OCI-LY1 (cell line): ENCODE measurements at regions not wholly inside any gene's neighbourhood (a gene's known extent, or its start where the extent isn't known, plus 50 kb on each side); places are given as distances from the start of the nearest gene placed in this dataset.

Experiments
- H2AFZ ChIP-seq: fragments of 200-600 bp; sonication (generic), shearing (Covaris generic); 2 replicates; pipeline ENCODE4 v1.6.0; 2014; ENCODE audit warnings: antibody characterized with exemption, mild to moderate bottlenecking, low read length
- H3F3A ChIP-seq: fragments of 200-600 bp; sonication (generic), shearing (Covaris generic); 2 replicates; pipeline ENCODE4 v1.6.0; 2014; ENCODE audit warnings: mild to moderate bottlenecking, antibody characterized with exemption, low read length, moderate library complexity; ENCODE audit not compliant: insufficient read depth
- H3K27ac ChIP-seq: fragments of 200-600 bp; sonication (generic); 2 replicates; pipeline ENCODE4 v1.5.1; 2014; ENCODE audit warnings: low read length, mixed run types, mild to moderate bottlenecking, low read depth; ENCODE audit not compliant: poor library complexity, severe bottlenecking
- H3K27me3 ChIP-seq: fragments of 200-600 bp; sonication (generic); 2 replicates; pipeline ENCODE4 v1.6.0; 2014; ENCODE audit warnings: antibody characterized with exemption, mild to moderate bottlenecking, low read length, moderate library complexity; ENCODE audit not compliant: insufficient read depth
- H3K36me3 ChIP-seq: fragments of 200-600 bp; sonication (generic); 2 replicates; pipeline ENCODE4 v1.6.1; 2014; ENCODE audit warnings: mild to moderate bottlenecking, antibody characterized with exemption, low read length, moderate library complexity, mixed read lengths; ENCODE audit not compliant: insufficient read depth
- H3K4me1 ChIP-seq: fragments of 200-600 bp; sonication (generic); 2 replicates; pipeline ENCODE4 v1.5.1; 2014; ENCODE audit warnings: mild to moderate bottlenecking, low read length, moderate library complexity; ENCODE audit not compliant: insufficient read depth, severe bottlenecking
- H3K4me2 ChIP-seq: fragments of 200-600 bp; sonication (generic), shearing (Covaris generic); 2 replicates; pipeline ENCODE4 v1.6.1; 2014; ENCODE audit warnings: low read length
- H3K4me3 ChIP-seq: fragments of 200-600 bp; sonication (generic); 2 replicates; pipeline ENCODE4 v1.5.1; 2014; ENCODE audit warnings: low read length, low read depth, mild to moderate bottlenecking, mixed read lengths; ENCODE audit not compliant: poor library complexity, severe bottlenecking
- H3K79me2 ChIP-seq: fragments of 200-600 bp; shearing (Covaris generic); 2 replicates; pipeline ENCODE4 v1.6.1; 2016; ENCODE audit warnings: mixed run types, low read length, mixed read lengths; ENCODE audit not compliant: insufficient read depth
- H3K9ac ChIP-seq: fragments of 200-600 bp; sonication (generic), shearing (Covaris generic); 2 replicates; pipeline ENCODE4 v1.6.1; 2014; ENCODE audit warnings: mild to moderate bottlenecking, low read length, mixed read lengths
- H3K9me2 ChIP-seq: fragments of 200-600 bp; sonication (generic), shearing (Covaris generic); 2 replicates; pipeline ENCODE4 v1.6.1; 2014; ENCODE audit warnings: low read depth, mild to moderate bottlenecking, low read length, mixed read lengths
- H3K9me3 ChIP-seq: fragments of 200-600 bp; shearing (Covaris generic); 2 replicates; pipeline ENCODE4 v1.6.1; 2014; ENCODE audit warnings: low read length, mixed read lengths
- H4K20me1 ChIP-seq: fragments of 200-600 bp; sonication (generic), shearing (Covaris generic); 2 replicates; pipeline ENCODE4 v1.6.0; 2016; ENCODE audit warnings: mild to moderate bottlenecking, low read length; ENCODE audit not compliant: insufficient read depth
- EZH2 ChIP-seq: fragments of 200-600 bp; sonication (generic), shearing (Covaris generic); IDR thresholded peaks from 2 replicates; pipeline ENCODE4 v1.8.0; 2017; ENCODE audit warnings: borderline replicate concordance, mixed run types, mild to moderate bottlenecking, antibody characterized with exemption, low read length, moderate library complexity, mixed read lengths
- TF ChIP-seq, protein P1 (sequence below): fragments of 200-600 bp; sonication (generic), shearing (Covaris generic); IDR thresholded peaks from 2 replicates; pipeline ENCODE4 v1.5.1; 2017; ENCODE audit warnings: mild to moderate bottlenecking, antibody characterized with exemption, low read length, moderate library complexity, mixed read lengths

DNA sequence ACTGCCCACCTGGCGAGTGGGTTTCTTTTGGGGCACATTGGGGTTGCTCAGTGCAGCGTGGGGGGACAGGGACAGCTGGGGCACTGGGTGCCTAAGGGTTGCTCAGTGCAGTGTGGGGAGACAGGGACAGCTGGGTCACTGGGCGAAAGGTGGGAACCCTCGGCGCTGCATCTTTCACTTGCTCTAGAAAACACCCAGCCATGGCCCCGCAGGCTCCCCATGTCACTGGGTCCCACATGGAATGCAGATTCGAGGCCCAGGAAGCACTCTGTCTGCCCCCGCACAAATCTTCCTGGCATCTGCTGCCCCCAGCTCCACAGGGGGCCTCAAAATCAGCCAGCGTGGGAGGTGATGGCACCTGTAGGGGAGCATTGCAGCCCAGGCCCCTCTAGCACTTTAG lies 229.3 kb downstream of the BRD1 start:
- no peak overlapping the region for H2AFZ ChIP-seq
- H4K20me1 ChIP-seq: no peaks in the 10 kb centered on the region
- H3K4me3 ChIP-seq: no peak overlapping the region
- no peak overlapping the region for H3K9ac ChIP-seq
- peaks cover 40% of the 10 kb centered on the region for H3K36me3 ChIP-seq
- no peaks in the 10 kb centered on the region for H3K4me1 ChIP-seq
- H3K27ac ChIP-seq: no peak overlapping the region
- no peak overlapping the region for H3K4me2 ChIP-seq
- H3F3A ChIP-seq: no peaks in the 10 kb centered on the region
- no peaks in the 10 kb centered on the region for H3K9me2 ChIP-seq
- H3K9me3 ChIP-seq: 0 out of 2 replicates have a peak, but pooled peaks cover 3% of the 10 kb centered on the region
- no peak for TF ChIP-seq EZH2
- TF ChIP-seq, protein P1, sequence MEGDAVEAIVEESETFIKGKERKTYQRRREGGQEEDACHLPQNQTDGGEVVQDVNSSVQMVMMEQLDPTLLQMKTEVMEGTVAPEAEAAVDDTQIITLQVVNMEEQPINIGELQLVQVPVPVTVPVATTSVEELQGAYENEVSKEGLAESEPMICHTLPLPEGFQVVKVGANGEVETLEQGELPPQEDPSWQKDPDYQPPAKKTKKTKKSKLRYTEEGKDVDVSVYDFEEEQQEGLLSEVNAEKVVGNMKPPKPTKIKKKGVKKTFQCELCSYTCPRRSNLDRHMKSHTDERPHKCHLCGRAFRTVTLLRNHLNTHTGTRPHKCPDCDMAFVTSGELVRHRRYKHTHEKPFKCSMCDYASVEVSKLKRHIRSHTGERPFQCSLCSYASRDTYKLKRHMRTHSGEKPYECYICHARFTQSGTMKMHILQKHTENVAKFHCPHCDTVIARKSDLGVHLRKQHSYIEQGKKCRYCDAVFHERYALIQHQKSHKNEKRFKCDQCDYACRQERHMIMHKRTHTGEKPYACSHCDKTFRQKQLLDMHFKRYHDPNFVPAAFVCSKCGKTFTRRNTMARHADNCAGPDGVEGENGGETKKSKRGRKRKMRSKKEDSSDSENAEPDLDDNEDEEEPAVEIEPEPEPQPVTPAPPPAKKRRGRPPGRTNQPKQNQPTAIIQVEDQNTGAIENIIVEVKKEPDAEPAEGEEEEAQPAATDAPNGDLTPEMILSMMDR: no peak
- no peaks in the 10 kb centered on the region for H3K79me2 ChIP-seq
- H3K27me3 ChIP-seq: no peaks in the 10 kb centered on the region

DNA sequence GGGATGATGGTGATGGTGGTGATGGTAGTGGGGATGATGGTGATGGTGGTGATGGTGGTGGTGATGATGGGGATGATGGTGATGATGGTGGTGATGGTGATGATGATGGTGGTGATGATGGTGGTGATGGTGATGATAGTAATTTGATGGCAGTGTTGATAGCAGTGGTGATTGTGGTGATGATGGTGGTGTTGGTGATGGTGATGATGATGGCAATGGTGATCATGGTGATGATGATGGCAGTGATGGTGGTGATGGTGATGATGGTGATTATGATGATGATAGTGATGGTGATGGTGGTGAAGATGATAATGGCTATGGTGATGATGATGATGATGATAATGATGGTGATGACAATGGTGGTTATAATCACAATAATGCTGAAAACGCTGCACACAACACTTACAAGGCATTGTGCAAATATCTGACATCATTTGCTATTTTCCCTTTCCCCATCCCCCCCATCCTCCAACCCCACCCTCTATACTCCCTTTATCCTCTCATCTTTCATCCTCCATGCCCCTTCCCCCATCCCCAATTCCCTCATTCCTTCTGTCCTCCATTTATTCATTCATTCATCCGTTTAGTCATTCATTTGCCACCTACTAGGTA lies 230.1 kb downstream of the BRD1 start:
- Histone ChIP-seq H2AFZ (no peak overlapping the region), H3K27ac (no peak overlapping the region), H3K9ac (no peak overlapping the region), H3K79me2 (no peaks in the 10 kb centered on the region), H3K27me3 (no peaks in the 10 kb centered on the region), H4K20me1 (no peaks in the 10 kb centered on the region), H3K36me3 (peaks cover 36% of the 10 kb centered on the region), H3K4me1 (no peaks in the 10 kb centered on the region), H3K9me2 (no peaks in the 10 kb centered on the region), H3K9me3 (0 out of 2 replicates have a peak, but pooled peaks cover 3% of the 10 kb centered on the region), H3K4me3 (no peak overlapping the region), H3F3A (no peaks in the 10 kb centered on the region), H3K4me2 (no peak overlapping the region)
- TF ChIP-seq, protein P1: no peak
- no peak for TF ChIP-seq EZH2

- no peak overlapping the region for H3K4me3 ChIP-seq
- H4K20me1 ChIP-seq: no peaks in the 10 kb centered on the region
- H3K4me1 ChIP-seq: no peaks in the 10 kb centered on the region
- TF ChIP-seq, protein P1: no peak
- no peak for TF ChIP-seq EZH2
- H3K27me3 ChIP-seq: no peaks in the 10 kb centered on the region
- H3K79me2 ChIP-seq: no peaks in the 10 kb centered on the region
- H3K36me3 ChIP-seq: peaks cover 36% of the 10 kb centered on the region
- H3F3A ChIP-seq: no peaks in the 10 kb centered on the region
- H3K9me2 ChIP-seq: no peaks in the 10 kb centered on the region
- H3K27ac ChIP-seq: no peak overlapping the region
- 0 out of 2 replicates have a peak, but pooled peaks cover 3% of the 10 kb centered on the region for H3K9me3 ChIP-seq
- H2AFZ ChIP-seq: no peak overlapping the region
- H3K9ac ChIP-seq: no peak overlapping the region
- H3K4me2 ChIP-seq: no peak overlapping the region
Observed at GRCh38 chr22:49595465-49596078, 232.1 kb downstream of the BRD1 start.
